ENCODE measurements at regions not wholly inside any gene's neighbourhood (a gene's known extent, or its start where the extent isn't known, plus 50 kb on each side); places are given as distances from the start of the nearest gene placed in this dataset.

DNA sequence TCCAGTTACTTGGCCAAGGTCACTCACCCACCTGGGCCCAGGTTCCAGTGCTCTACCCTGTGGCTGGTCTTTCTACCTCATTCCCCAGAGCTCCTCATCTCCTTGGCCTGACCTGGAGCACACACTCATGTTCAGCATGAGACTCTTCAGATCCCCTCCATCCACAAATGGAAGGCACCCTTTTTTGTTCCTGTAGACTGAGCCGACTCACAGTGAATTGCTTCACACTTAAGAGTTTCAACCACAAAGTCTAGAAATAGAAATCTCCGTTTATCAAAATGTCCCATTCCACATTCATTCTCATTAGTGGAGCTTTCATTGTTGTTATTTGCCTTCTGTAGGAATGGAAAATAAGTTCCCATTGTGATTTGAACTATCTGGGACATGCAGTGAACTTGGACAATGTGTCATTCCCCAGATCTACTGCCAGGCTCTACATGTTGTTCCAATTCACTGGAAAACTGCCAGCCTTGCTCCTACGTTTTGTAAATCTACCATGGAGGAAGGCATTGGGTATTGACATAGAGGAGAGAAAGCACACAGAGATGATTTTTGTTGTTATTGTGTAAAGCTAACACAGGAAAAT, 125.3 kb upstream of the CELF2 start:
- Histone ChIP-seq H4K8ac (ENCODE audit: low read depth, low read length) (no peak overlapping the region), H2BK5ac (ENCODE audit: low read depth, low read length, poor library complexity) (no peak overlapping the region), H3K4me3 (ENCODE audit: low read depth, low read length) (no peak overlapping the region), H3K4me2 (ENCODE audit: low read length) (no peak overlapping the region), H3K27me3 (ENCODE audit: insufficient read depth, low read length) (no peaks in the 10 kb centered on the region), H2BK12ac (ENCODE audit: low read length) (no peak overlapping the region), H3K79me2 (ENCODE audit: control insufficient read depth, insufficient read depth, low read length, poor library complexity) (no peaks in the 10 kb centered on the region), H3K9ac (ENCODE audit: low read length) (no peak overlapping the region), H3K36me3 (ENCODE audit: control insufficient read depth in 1 of 2, insufficient read depth in 2 of 2, low read length in 2 of 2) (no peaks in the 10 kb centered on the region), H4K12ac (ENCODE audit: low read depth, low read length) (no peak overlapping the region), H2AK5ac (ENCODE audit: low read length) (no peak overlapping the region), H3K18ac (ENCODE audit: low read length) (no peak overlapping the region), H2BK120ac (ENCODE audit: insufficient read depth, low read length, poor library complexity) (no peak overlapping the region), H3K4ac (ENCODE audit: low read depth, low read length) (no peak overlapping the region), H4K91ac (ENCODE audit: low read depth, low read length) (no peak overlapping the region), H3K4me1 (ENCODE audit: control insufficient read depth in 1 of 2, insufficient read depth in 2 of 2, low read length in 2 of 2) (peaks cover 0 to 2% of the 10 kb centered on the region in 2 experiments), H3K27ac (ENCODE audit: low read depth, low read length) (no peak overlapping the region), H3K9me3 (ENCODE audit: insufficient read depth, low read depth, low read length) (no peaks in the 10 kb centered on the region), H2AFZ (ENCODE audit: insufficient read depth, low read length, poor library complexity) (no peak overlapping the region), H3K79me1 (ENCODE audit: low read length) (no peaks in the 10 kb centered on the region), H3K14ac (ENCODE audit: low read length) (no peak overlapping the region), H3K23ac (ENCODE audit: low read length) (no peak overlapping the region)
- no peak for DNase-seq
- no CpG with 5 or more reads among the region's 3 CpGs for WGBS (ENCODE audit: extremely low coverage, insufficient coverage, insufficient read length)

- H2BK12ac ChIP-seq (ENCODE audit: low read length): no peak overlapping the region
- no CpG with 5 or more reads among the region's 3 CpGs for WGBS (ENCODE audit: extremely low coverage, insufficient coverage, insufficient read length)
Measured at GRCh38 chr10:10897400-10897799, 120.3 kb upstream of the CELF2 start.

GRCh38 chr10:10901906-10902305, 115.8 kb upstream of the CELF2 start:
- no peak overlapping the region for H4K8ac ChIP-seq (ENCODE audit: low read depth, low read length)
- no peak overlapping the region for H2BK120ac ChIP-seq (ENCODE audit: insufficient read depth, low read length, poor library complexity)
- DNase-seq: no peak
- no peak overlapping the region for H4K12ac ChIP-seq (ENCODE audit: low read depth, low read length)
- H3K36me3 ChIP-seq (ENCODE audit: control insufficient read depth in 1 of 2, insufficient read depth in 2 of 2, low read length in 2 of 2): no peaks in the 10 kb centered on the region
- no peak overlapping the region for H2BK5ac ChIP-seq (ENCODE audit: low read depth, low read length, poor library complexity)
- H3K27me3 ChIP-seq (ENCODE audit: insufficient read depth, low read length): no peaks in the 10 kb centered on the region
- no peaks in the 10 kb centered on the region for H3K4me1 ChIP-seq (ENCODE audit: control insufficient read depth in 1 of 2, insufficient read depth in 2 of 2, low read length in 2 of 2)
- H3K23ac ChIP-seq (ENCODE audit: low read length): no peak overlapping the region
- H2BK12ac ChIP-seq (ENCODE audit: low read length): no peak overlapping the region
- no peak overlapping the region for H3K9ac ChIP-seq (ENCODE audit: low read length)
- H3K79me1 ChIP-seq (ENCODE audit: low read length): no peaks in the 10 kb centered on the region
- no peak overlapping the region for H2AFZ ChIP-seq (ENCODE audit: insufficient read depth, low read length, poor library complexity)
- no peaks in the 10 kb centered on the region for H3K79me2 ChIP-seq (ENCODE audit: control insufficient read depth, insufficient read depth, low read length, poor library complexity)
- H3K18ac ChIP-seq (ENCODE audit: low read length): no peak overlapping the region
- no peak overlapping the region for H3K27ac ChIP-seq (ENCODE audit: low read depth, low read length)
- no peak overlapping the region for H3K14ac ChIP-seq (ENCODE audit: low read length)
- no peak overlapping the region for H2AK5ac ChIP-seq (ENCODE audit: low read length)
- no CpG with 5 or more reads among the region's 3 CpGs for WGBS (ENCODE audit: extremely low coverage, insufficient coverage, insufficient read length)
- no peak overlapping the region for H4K91ac ChIP-seq (ENCODE audit: low read depth, low read length)
- H3K9me3 ChIP-seq (ENCODE audit: insufficient read depth, low read depth, low read length): peaks cover 3% of the 10 kb centered on the region
- no peak overlapping the region for H3K4me2 ChIP-seq (ENCODE audit: low read length)
- no peak overlapping the region for H3K4me3 ChIP-seq (ENCODE audit: low read depth, low read length)
- no peak overlapping the region for H3K4ac ChIP-seq (ENCODE audit: low read depth, low read length)

More at GRCh38 chr10:10897400-10897799, 120.3 kb upstream of the CELF2 start:
- Histone ChIP-seq H2BK5ac (ENCODE audit: low read depth, low read length, poor library complexity) (no peak overlapping the region), H2AK5ac (ENCODE audit: low read length) (no peak overlapping the region), H3K23ac (ENCODE audit: low read length) (no peak overlapping the region), H3K9me3 (ENCODE audit: insufficient read depth, low read depth, low read length) (no peaks in the 10 kb centered on the region), H3K79me2 (ENCODE audit: control insufficient read depth, insufficient read depth, low read length, poor library complexity) (no peaks in the 10 kb centered on the region), H3K4me3 (ENCODE audit: low read depth, low read length) (no peak overlapping the region), H3K79me1 (ENCODE audit: low read length) (no peaks in the 10 kb centered on the region), H2AFZ (ENCODE audit: insufficient read depth, low read length, poor library complexity) (no peak overlapping the region), H3K36me3 (ENCODE audit: control insufficient read depth in 1 of 2, insufficient read depth in 2 of 2, low read length in 2 of 2) (no peaks in the 10 kb centered on the region), H3K27ac (ENCODE audit: low read depth, low read length) (no peak overlapping the region), H3K27me3 (ENCODE audit: insufficient read depth, low read length) (no peaks in the 10 kb centered on the region), H4K12ac (ENCODE audit: low read depth, low read length) (no peak overlapping the region), H3K4ac (ENCODE audit: low read depth, low read length) (no peak overlapping the region), H3K4me1 (ENCODE audit: control insufficient read depth in 1 of 2, insufficient read depth in 2 of 2, low read length in 2 of 2) (no peaks in the 10 kb centered on the region), H3K4me2 (ENCODE audit: low read length) (no peak overlapping the region), H2BK120ac (ENCODE audit: insufficient read depth, low read length, poor library complexity) (no peak overlapping the region), H3K14ac (ENCODE audit: low read length) (no peak overlapping the region), H4K8ac (ENCODE audit: low read depth, low read length) (no peak overlapping the region), H3K9ac (ENCODE audit: low read length) (no peak overlapping the region), H4K91ac (ENCODE audit: low read depth, low read length) (no peak overlapping the region), H3K18ac (ENCODE audit: low read length) (no peak overlapping the region)
- DNase-seq: no peak

DNA sequence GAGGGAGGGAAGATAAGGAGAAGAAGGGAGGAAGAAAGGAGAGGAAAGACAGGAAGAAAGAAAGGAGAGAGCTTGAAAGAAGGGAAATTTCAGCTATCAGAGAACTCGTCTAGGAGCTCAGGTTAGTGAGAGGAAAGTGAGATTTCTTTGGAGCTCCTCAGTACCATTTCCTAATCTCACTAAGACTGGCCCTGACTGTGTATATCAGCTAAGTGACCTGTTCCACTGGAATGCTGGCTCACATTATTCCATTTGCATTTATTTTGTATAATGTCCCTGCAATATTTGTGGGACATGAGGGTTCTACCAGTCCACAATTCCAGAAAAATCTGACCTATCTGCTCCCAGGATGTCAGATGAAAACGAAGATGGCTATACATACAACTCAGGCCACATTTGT, 114.7 kb upstream of the CELF2 start:
- H4K8ac ChIP-seq (ENCODE audit: low read depth, low read length): no peak overlapping the region
- no peak overlapping the region for H3K4me3 ChIP-seq (ENCODE audit: low read depth, low read length)
- no peak overlapping the region for H2AK5ac ChIP-seq (ENCODE audit: low read length)
- no peak overlapping the region for H4K12ac ChIP-seq (ENCODE audit: low read depth, low read length)
- H3K9me3 ChIP-seq (ENCODE audit: insufficient read depth, low read depth, low read length): peaks cover 3% of the 10 kb centered on the region
- H3K36me3 ChIP-seq (ENCODE audit: control insufficient read depth in 1 of 2, insufficient read depth in 2 of 2, low read length in 2 of 2): no peaks in the 10 kb centered on the region
- no peak overlapping the region for H2BK12ac ChIP-seq (ENCODE audit: low read length)
- H3K79me1 ChIP-seq (ENCODE audit: low read length): no peaks in the 10 kb centered on the region
- no peak overlapping the region for H2AFZ ChIP-seq (ENCODE audit: insufficient read depth, low read length, poor library complexity)
- H4K91ac ChIP-seq (ENCODE audit: low read depth, low read length): no peak overlapping the region
- no peak for DNase-seq
- no peaks in the 10 kb centered on the region for H3K79me2 ChIP-seq (ENCODE audit: control insufficient read depth, insufficient read depth, low read length, poor library complexity)
- no peaks in the 10 kb centered on the region for H3K27me3 ChIP-seq (ENCODE audit: insufficient read depth, low read length)
- H3K18ac ChIP-seq (ENCODE audit: low read length): no peak overlapping the region
- H3K23ac ChIP-seq (ENCODE audit: low read length): no peak overlapping the region
- no peak overlapping the region for H2BK5ac ChIP-seq (ENCODE audit: low read depth, low read length, poor library complexity)
- H3K4ac ChIP-seq (ENCODE audit: low read depth, low read length): no peak overlapping the region
- H3K4me2 ChIP-seq (ENCODE audit: low read length): no peak overlapping the region
- H3K14ac ChIP-seq (ENCODE audit: low read length): no peak overlapping the region
- H3K9ac ChIP-seq (ENCODE audit: low read length): no peak overlapping the region
- no peak overlapping the region for H2BK120ac ChIP-seq (ENCODE audit: insufficient read depth, low read length, poor library complexity)
- no CpG with 5 or more reads among the region's 2 CpGs for whole genome bisulfite sequencing (ENCODE audit: extremely low coverage, insufficient coverage, insufficient read length)
- H3K4me1 ChIP-seq (ENCODE audit: control insufficient read depth in 1 of 2, insufficient read depth in 2 of 2, low read length in 2 of 2): no peaks in the 10 kb centered on the region
- H3K27ac ChIP-seq (ENCODE audit: low read depth, low read length): no peak overlapping the region
